ENCODE measurements at regions not wholly inside any gene's neighbourhood (a gene's known extent, or its start where the extent isn't known, plus 50 kb on each side); places are given as distances from the start of the nearest gene placed in this dataset.

- H3K27ac ChIP-seq = no peak overlapping the region
- DNase-seq = no peak
- no peak overlapping the region for H3K4me3 ChIP-seq
- no peak for ATAC-seq
- intact Hi-C loops (cut with DNase I) = no loop called here
- no peaks in the 10 kb centered on the region for H3K36me3 ChIP-seq
- no peak for TF ChIP-seq CTCF (IDR thresholded peaks at IDR 0.05)
- no peaks in the 10 kb centered on the region for H3K4me1 ChIP-seq
- 93 to 94% methylated on average over 1 of the region's 1 CpG for WGBS, 2 donors
- H3K27me3 ChIP-seq = no peaks in the 10 kb centered on the region
- peaks cover 0 to 8% (median 0%) of the 10 kb centered on the region in 11 donors for H3K9me3 ChIP-seq
Observed at GRCh38 chr4:144489831-144490230, 156.1 kb upstream of the HHIP start.

GRCh38 chr4:144494280-144494679, 151.7 kb upstream of the HHIP start:
- Histone ChIP-seq H3K4me3 (no peak overlapping the region), H3K4me1 (no peaks in the 10 kb centered on the region), H3K27me3 (no peaks in the 10 kb centered on the region), H3K9me3 (peaks cover 0 to 1% (median 0%) of the 10 kb centered on the region in 11 donors), H3K27ac (no peak overlapping the region), H3K36me3 (no peaks in the 10 kb centered on the region)
- ATAC-seq (no peak), DNase-seq (no peak)
- intact Hi-C loops (cut with DNase I) = no loop called here
- 94 to 98% methylated on average over 2 of the region's 2 CpGs for WGBS, 2 donors
- no peak for TF ChIP-seq CTCF (IDR thresholded peaks at IDR 0.05)

GRCh38 chr4:144495944-144496343, 150.0 kb upstream of the HHIP start:
- WGBS, 2 donors = 86 to 87% methylated on average over 2 of the region's 2 CpGs
- H3K4me3 ChIP-seq = no peak overlapping the region
- no peak overlapping the region for H3K27ac ChIP-seq
- H3K36me3 ChIP-seq = no peaks in the 10 kb centered on the region
- DNase-seq (no peak), ATAC-seq (no peak)
- no peaks in the 10 kb centered on the region for H3K4me1 ChIP-seq
- no peak for TF ChIP-seq CTCF (IDR thresholded peaks at IDR 0.05)
- no peaks in the 10 kb centered on the region for H3K27me3 ChIP-seq
- H3K9me3 ChIP-seq = peaks cover 0 to 12% (median 0%) of the 10 kb centered on the region in 11 donors
- intact Hi-C loops (cut with DNase I) = no loop called here

- Histone ChIP-seq H3K9me3 (peaks cover 0 to 12% (median 0%) of the 10 kb centered on the region in 11 donors), H3K4me3 (no peak overlapping the region), H3K27ac (no peak overlapping the region), H3K36me3 (no peaks in the 10 kb centered on the region), H3K27me3 (no peaks in the 10 kb centered on the region), H3K4me1 (no peaks in the 10 kb centered on the region)
- no peak for ATAC-seq
- DNase-seq = no peak
- TF ChIP-seq CTCF (IDR thresholded peaks at IDR 0.05) = no peak
- intact Hi-C loops (cut with DNase I) = no loop called here
Observed at GRCh38 chr4:144499777-144500176, 146.2 kb upstream of the HHIP start.
